ENCODE measurements at regions not wholly inside any gene's neighbourhood (a gene's known extent, or its start where the extent isn't known, plus 50 kb on each side); places are given as distances from the start of the nearest gene placed in this dataset.
"Not testable (repeated sequence)": the region's sequence is repeated elsewhere in the genome, so short reads cannot be mapped to it uniquely, and the experiment has no call there.

DNA sequence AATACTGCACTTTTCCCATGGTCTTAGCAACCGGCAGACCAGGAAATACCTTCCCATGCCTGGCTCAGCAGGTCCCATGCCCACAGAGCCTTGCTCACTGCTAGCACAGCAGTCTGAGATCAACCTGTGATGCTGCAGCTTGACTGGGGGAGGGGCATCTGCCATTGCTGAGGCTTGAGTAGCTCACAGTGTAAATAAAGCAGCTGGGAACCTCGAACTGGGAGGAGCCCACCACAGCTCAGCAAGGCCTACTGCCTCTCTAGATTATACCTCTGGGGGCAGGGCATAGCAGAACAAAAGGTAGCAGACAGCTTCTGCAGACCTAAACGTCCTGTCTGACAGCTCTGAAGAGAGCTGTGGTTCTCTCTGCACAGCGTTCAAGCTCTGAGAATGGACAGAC is 186.2 kb upstream of the AVPR1A start:
- TF ChIP-seq, protein P1, sequence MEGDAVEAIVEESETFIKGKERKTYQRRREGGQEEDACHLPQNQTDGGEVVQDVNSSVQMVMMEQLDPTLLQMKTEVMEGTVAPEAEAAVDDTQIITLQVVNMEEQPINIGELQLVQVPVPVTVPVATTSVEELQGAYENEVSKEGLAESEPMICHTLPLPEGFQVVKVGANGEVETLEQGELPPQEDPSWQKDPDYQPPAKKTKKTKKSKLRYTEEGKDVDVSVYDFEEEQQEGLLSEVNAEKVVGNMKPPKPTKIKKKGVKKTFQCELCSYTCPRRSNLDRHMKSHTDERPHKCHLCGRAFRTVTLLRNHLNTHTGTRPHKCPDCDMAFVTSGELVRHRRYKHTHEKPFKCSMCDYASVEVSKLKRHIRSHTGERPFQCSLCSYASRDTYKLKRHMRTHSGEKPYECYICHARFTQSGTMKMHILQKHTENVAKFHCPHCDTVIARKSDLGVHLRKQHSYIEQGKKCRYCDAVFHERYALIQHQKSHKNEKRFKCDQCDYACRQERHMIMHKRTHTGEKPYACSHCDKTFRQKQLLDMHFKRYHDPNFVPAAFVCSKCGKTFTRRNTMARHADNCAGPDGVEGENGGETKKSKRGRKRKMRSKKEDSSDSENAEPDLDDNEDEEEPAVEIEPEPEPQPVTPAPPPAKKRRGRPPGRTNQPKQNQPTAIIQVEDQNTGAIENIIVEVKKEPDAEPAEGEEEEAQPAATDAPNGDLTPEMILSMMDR (IDR thresholded peaks at IDR 0.05) = not testable (repeated sequence)
- not testable (repeated sequence) for TF ChIP-seq POLR2A (IDR thresholded peaks at IDR 0.05)
